ENCODE measurements at regions not wholly inside any gene's neighbourhood (a gene's known extent, or its start where the extent isn't known, plus 50 kb on each side); places are given as distances from the start of the nearest gene placed in this dataset.

GRCh38 chr4:174154215-174154854 lies 129.1 kb downstream of the FBXO8 start:
- Histone ChIP-seq H3F3A (ENCODE audit: low read depth) (no peaks in the 10 kb centered on the region), H3K79me2 (ENCODE audit: insufficient read depth, low read length) (no peaks in the 10 kb centered on the region), H3K4me1 (ENCODE audit: insufficient read depth, low read length, poor library complexity, severe bottlenecking) (no peaks in the 10 kb centered on the region), H3K4me3 (ENCODE audit: low read length, poor library complexity, severe bottlenecking) (no peak overlapping the region), H3K9ac (ENCODE audit: low read depth, low read length, poor library complexity, severe bottlenecking) (no peak overlapping the region), H3K9me3 (ENCODE audit: insufficient read depth, low read depth, low read length) (no peaks in the 10 kb centered on the region), H2AFZ (ENCODE audit: low read length) (no peak overlapping the region), H3K9me2 (replicated peaks; ENCODE audit: low read depth, low read length) (no peaks in the 10 kb centered on the region), H3K4me2 (ENCODE audit: low read depth, low read length, poor library complexity, severe bottlenecking) (no peak overlapping the region), H3K36me3 (ENCODE audit: insufficient read depth, low read length) (no peaks in the 10 kb centered on the region), H3K27me3 (ENCODE audit: insufficient read depth, low read length, poor library complexity, severe bottlenecking) (no peaks in the 10 kb centered on the region), H4K20me1 (ENCODE audit: insufficient read depth, low read length, poor library complexity, severe bottlenecking) (no peaks in the 10 kb centered on the region)
- no peak for TF ChIP-seq EZH2phosphoT487 (IDR thresholded peaks at IDR 0.05; ENCODE audit: borderline replicate concordance)
- no peak for TF ChIP-seq CTCF (conservative IDR thresholded peaks at IDR 0.05; ENCODE audit: low read length)

GRCh38 chr4:174152717-174153466 lies 130.6 kb downstream of the FBXO8 start:
- Histone ChIP-seq H3K4me1 (ENCODE audit: insufficient read depth, low read length, poor library complexity, severe bottlenecking) (no peaks in the 10 kb centered on the region), H3K36me3 (ENCODE audit: insufficient read depth, low read length) (no peaks in the 10 kb centered on the region), H3K9me3 (ENCODE audit: insufficient read depth, low read depth, low read length) (no peaks in the 10 kb centered on the region), H2AFZ (ENCODE audit: low read length) (no peak overlapping the region), H3K9me2 (replicated peaks; ENCODE audit: low read depth, low read length) (no peaks in the 10 kb centered on the region), H3K4me3 (ENCODE audit: low read length, poor library complexity, severe bottlenecking) (no peak overlapping the region), H3F3A (ENCODE audit: low read depth) (no peaks in the 10 kb centered on the region), H3K27me3 (ENCODE audit: insufficient read depth, low read length, poor library complexity, severe bottlenecking) (no peaks in the 10 kb centered on the region), H3K79me2 (ENCODE audit: insufficient read depth, low read length) (no peaks in the 10 kb centered on the region), H3K9ac (ENCODE audit: low read depth, low read length, poor library complexity, severe bottlenecking) (no peak overlapping the region), H4K20me1 (ENCODE audit: insufficient read depth, low read length, poor library complexity, severe bottlenecking) (no peaks in the 10 kb centered on the region), H3K4me2 (ENCODE audit: low read depth, low read length, poor library complexity, severe bottlenecking) (no peak overlapping the region)
- TF ChIP-seq CTCF (conservative IDR thresholded peaks at IDR 0.05; ENCODE audit: low read length), result no peak
- TF ChIP-seq EZH2phosphoT487 (IDR thresholded peaks at IDR 0.05; ENCODE audit: borderline replicate concordance), result no peak

GRCh38 chr4:174147863-174148262 lies 135.6 kb downstream of the FBXO8 start:
- no peak overlapping the region for H2AFZ ChIP-seq (ENCODE audit: low read length)
- H3K36me3 ChIP-seq (ENCODE audit: insufficient read depth, low read length), result no peaks in the 10 kb centered on the region
- no peak overlapping the region for H3K9ac ChIP-seq (ENCODE audit: low read depth, low read length, poor library complexity, severe bottlenecking)
- no peaks in the 10 kb centered on the region for H3K9me2 ChIP-seq (replicated peaks; ENCODE audit: low read depth, low read length)
- H3K4me3 ChIP-seq (ENCODE audit: low read length, poor library complexity, severe bottlenecking), result no peak overlapping the region
- H3K9me3 ChIP-seq (ENCODE audit: insufficient read depth, low read depth, low read length), result no peaks in the 10 kb centered on the region
- H3K4me1 ChIP-seq (ENCODE audit: insufficient read depth, low read length, poor library complexity, severe bottlenecking), result no peaks in the 10 kb centered on the region
- H3K79me2 ChIP-seq (ENCODE audit: insufficient read depth, low read length), result no peaks in the 10 kb centered on the region
- H3K4me2 ChIP-seq (ENCODE audit: low read depth, low read length, poor library complexity, severe bottlenecking), result no peak overlapping the region
- no peak for TF ChIP-seq EZH2phosphoT487 (IDR thresholded peaks at IDR 0.05; ENCODE audit: borderline replicate concordance)
- TF ChIP-seq CTCF (conservative IDR thresholded peaks at IDR 0.05; ENCODE audit: low read length), result no peak
- H3F3A ChIP-seq (ENCODE audit: low read depth), result no peaks in the 10 kb centered on the region
- no peaks in the 10 kb centered on the region for H3K27me3 ChIP-seq (ENCODE audit: insufficient read depth, low read length, poor library complexity, severe bottlenecking)
- H4K20me1 ChIP-seq (ENCODE audit: insufficient read depth, low read length, poor library complexity, severe bottlenecking), result no peaks in the 10 kb centered on the region

All from Loucy (cell line).